ENCODE measurements at regions not wholly inside any gene's neighbourhood (a gene's known extent, or its start where the extent isn't known, plus 50 kb on each side); places are given as distances from the start of the nearest gene placed in this dataset.
A peak's percentile ranks its signal among the peaks of the same experiment; 100 is the strongest.

DNA sequence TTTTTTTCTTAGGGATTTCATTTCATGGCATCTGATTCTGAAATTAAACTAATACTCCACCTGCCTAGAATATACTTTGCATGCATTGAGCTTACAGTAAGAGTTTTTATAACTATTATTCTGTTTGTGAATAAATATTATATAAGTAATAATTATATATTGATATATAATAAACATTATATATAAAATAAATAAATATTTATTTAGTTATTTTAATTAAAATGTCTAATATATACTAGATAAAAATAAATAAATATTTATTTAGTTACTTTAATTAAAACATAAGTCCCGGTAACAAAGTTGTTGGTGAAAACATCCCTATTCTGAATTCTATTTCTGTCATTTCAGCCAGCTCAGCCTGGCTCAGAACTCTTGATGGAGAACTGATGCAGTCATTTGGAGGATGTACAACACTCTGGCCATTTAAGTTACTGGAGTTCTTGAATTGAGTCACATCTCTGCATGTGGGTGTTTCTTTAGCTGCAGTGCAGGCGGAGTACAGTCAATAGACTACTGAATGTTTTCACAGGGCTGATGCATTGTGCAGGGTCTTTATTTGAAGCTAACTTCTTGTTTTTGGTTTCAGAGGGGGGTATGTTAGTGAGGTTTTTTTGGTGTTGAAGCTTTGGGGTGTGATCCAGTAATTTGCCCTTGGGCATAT lies 508.9 kb upstream of the ADGRB3 start (continued):
- TF ChIP-seq, protein P1, sequence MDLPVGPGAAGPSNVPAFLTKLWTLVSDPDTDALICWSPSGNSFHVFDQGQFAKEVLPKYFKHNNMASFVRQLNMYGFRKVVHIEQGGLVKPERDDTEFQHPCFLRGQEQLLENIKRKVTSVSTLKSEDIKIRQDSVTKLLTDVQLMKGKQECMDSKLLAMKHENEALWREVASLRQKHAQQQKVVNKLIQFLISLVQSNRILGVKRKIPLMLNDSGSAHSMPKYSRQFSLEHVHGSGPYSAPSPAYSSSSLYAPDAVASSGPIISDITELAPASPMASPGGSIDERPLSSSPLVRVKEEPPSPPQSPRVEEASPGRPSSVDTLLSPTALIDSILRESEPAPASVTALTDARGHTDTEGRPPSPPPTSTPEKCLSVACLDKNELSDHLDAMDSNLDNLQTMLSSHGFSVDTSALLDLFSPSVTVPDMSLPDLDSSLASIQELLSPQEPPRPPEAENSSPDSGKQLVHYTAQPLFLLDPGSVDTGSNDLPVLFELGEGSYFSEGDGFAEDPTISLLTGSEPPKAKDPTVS (IDR thresholded peaks at IDR 0.05; ENCODE audit: low read depth, low read length), result no peak
- no peak for TF ChIP-seq MYC (IDR thresholded peaks at IDR 0.05; ENCODE audit: insufficient read depth, insufficient read length, insufficient replicate concordance, low read length, severe bottlenecking)
- TF ChIP-seq, protein P2, sequence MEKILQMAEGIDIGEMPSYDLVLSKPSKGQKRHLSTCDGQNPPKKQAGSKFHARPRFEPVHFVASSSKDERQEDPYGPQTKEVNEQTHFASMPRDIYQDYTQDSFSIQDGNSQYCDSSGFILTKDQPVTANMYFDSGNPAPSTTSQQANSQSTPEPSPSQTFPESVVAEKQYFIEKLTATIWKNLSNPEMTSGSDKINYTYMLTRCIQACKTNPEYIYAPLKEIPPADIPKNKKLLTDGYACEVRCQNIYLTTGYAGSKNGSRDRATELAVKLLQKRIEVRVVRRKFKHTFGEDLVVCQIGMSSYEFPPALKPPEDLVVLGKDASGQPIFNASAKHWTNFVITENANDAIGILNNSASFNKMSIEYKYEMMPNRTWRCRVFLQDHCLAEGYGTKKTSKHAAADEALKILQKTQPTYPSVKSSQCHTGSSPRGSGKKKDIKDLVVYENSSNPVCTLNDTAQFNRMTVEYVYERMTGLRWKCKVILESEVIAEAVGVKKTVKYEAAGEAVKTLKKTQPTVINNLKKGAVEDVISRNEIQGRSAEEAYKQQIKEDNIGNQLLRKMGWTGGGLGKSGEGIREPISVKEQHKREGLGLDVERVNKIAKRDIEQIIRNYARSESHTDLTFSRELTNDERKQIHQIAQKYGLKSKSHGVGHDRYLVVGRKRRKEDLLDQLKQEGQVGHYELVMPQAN (conservative IDR thresholded peaks at IDR 0.05), result no peak
- TF ChIP-seq SUZ12 (IDR thresholded peaks at IDR 0.05; ENCODE audit: unreplicated experiment), result no peak
- no peak for TF ChIP-seq CHD4 (IDR thresholded peaks at IDR 0.05)
- TF ChIP-seq, protein P3, sequence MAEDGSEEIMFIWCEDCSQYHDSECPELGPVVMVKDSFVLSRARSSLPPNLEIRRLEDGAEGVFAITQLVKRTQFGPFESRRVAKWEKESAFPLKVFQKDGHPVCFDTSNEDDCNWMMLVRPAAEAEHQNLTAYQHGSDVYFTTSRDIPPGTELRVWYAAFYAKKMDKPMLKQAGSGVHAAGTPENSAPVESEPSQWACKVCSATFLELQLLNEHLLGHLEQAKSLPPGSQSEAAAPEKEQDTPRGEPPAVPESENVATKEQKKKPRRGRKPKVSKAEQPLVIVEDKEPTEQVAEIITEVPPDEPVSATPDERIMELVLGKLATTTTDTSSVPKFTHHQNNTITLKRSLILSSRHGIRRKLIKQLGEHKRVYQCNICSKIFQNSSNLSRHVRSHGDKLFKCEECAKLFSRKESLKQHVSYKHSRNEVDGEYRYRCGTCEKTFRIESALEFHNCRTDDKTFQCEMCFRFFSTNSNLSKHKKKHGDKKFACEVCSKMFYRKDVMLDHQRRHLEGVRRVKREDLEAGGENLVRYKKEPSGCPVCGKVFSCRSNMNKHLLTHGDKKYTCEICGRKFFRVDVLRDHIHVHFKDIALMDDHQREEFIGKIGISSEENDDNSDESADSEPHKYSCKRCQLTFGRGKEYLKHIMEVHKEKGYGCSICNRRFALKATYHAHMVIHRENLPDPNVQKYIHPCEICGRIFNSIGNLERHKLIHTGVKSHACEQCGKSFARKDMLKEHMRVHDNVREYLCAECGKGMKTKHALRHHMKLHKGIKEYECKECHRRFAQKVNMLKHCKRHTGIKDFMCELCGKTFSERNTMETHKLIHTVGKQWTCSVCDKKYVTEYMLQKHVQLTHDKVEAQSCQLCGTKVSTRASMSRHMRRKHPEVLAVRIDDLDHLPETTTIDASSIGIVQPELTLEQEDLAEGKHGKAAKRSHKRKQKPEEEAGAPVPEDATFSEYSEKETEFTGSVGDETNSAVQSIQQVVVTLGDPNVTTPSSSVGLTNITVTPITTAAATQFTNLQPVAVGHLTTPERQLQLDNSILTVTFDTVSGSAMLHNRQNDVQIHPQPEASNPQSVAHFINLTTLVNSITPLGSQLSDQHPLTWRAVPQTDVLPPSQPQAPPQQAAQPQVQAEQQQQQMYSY (CRISPR knock-in tag; IDR thresholded peaks at IDR 0.05), result no peak
- TF ChIP-seq SPI1 (IDR thresholded peaks at IDR 0.05; ENCODE audit: borderline replicate concordance, insufficient read depth, low read depth, low read length), result no peak
- no peak for TF ChIP-seq NR2F1 (conservative IDR thresholded peaks at IDR 0.05)
- TF ChIP-seq, protein P4, sequence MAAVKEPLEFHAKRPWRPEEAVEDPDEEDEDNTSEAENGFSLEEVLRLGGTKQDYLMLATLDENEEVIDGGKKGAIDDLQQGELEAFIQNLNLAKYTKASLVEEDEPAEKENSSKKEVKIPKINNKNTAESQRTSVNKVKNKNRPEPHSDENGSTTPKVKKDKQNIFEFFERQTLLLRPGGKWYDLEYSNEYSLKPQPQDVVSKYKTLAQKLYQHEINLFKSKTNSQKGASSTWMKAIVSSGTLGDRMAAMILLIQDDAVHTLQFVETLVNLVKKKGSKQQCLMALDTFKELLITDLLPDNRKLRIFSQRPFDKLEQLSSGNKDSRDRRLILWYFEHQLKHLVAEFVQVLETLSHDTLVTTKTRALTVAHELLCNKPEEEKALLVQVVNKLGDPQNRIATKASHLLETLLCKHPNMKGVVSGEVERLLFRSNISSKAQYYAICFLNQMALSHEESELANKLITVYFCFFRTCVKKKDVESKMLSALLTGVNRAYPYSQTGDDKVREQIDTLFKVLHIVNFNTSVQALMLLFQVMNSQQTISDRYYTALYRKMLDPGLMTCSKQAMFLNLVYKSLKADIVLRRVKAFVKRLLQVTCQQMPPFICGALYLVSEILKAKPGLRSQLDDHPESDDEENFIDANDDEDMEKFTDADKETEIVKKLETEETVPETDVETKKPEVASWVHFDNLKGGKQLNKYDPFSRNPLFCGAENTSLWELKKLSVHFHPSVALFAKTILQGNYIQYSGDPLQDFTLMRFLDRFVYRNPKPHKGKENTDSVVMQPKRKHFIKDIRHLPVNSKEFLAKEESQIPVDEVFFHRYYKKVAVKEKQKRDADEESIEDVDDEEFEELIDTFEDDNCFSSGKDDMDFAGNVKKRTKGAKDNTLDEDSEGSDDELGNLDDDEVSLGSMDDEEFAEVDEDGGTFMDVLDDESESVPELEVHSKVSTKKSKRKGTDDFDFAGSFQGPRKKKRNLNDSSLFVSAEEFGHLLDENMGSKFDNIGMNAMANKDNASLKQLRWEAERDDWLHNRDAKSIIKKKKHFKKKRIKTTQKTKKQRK (IDR thresholded peaks at IDR 0.05; ENCODE audit: low read depth, low read length), result no peak
- TF ChIP-seq NBN (IDR thresholded peaks at IDR 0.05), result no peak
- TF ChIP-seq POLR2AphosphoS2 (IDR thresholded peaks at IDR 0.05; ENCODE audit: low read depth, low read length), result no peak
- TF ChIP-seq CBX5 (IDR thresholded peaks at IDR 0.05; ENCODE audit: low read depth), result 0 out of 2 replicates have a peak, but pooled peaks have one; percentile 57
- no peak for TF ChIP-seq NFXL1 (IDR thresholded peaks at IDR 0.05; ENCODE audit: borderline replicate concordance)
- no peak for TF ChIP-seq SMC3 (IDR thresholded peaks at IDR 0.05; ENCODE audit: borderline replicate concordance, low read length)
- TF ChIP-seq, protein P5, sequence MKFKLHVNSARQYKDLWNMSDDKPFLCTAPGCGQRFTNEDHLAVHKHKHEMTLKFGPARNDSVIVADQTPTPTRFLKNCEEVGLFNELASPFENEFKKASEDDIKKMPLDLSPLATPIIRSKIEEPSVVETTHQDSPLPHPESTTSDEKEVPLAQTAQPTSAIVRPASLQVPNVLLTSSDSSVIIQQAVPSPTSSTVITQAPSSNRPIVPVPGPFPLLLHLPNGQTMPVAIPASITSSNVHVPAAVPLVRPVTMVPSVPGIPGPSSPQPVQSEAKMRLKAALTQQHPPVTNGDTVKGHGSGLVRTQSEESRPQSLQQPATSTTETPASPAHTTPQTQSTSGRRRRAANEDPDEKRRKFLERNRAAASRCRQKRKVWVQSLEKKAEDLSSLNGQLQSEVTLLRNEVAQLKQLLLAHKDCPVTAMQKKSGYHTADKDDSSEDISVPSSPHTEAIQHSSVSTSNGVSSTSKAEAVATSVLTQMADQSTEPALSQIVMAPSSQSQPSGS (IDR thresholded peaks at IDR 0.05; ENCODE audit: low read length), result peak; percentile 66; the same call in 1 of the 2 replicates
- no peak for TF ChIP-seq RB1 (IDR thresholded peaks at IDR 0.05; ENCODE audit: borderline replicate concordance)
- peak; percentile 90 for TF ChIP-seq BCL11A (IDR thresholded peaks at IDR 0.05; ENCODE audit: low read depth, low read length)
- no peak for TF ChIP-seq WRNIP1 (IDR thresholded peaks at IDR 0.05; ENCODE audit: borderline replicate concordance, low read depth, low read length)
